Heart right ventricle (tissue), 16 donors: ENCODE measurements at regions not wholly inside any gene's neighbourhood (a gene's known extent, or its start where the extent isn't known, plus 50 kb on each side); places are given as distances from the start of the nearest gene placed in this dataset.

Source experiments
- ATAC-seq, 8 donors: fragments of 200-7000 bp; cut with Tn5 transposase; one replicate each; pipeline ENCODE4 v1.9.1; 2020; ENCODE audit warnings: mild to moderate bottlenecking in 8 of 8, moderate library complexity in 8 of 8, moderate number of reproducible peaks in 1 of 8
- DNase-seq, 2 donors: peaks; one replicate each; pipeline ENCODE4 v3.0.0-alpha.2; 2020
- H3K27ac ChIP-seq, 10 donors: fragments of 200-600 bp; sonication (generic) in 2 of 10; one replicate each; pipeline versions ENCODE4 v1.5.0 to v1.8.0; 2020 to 2022; ENCODE audit warnings: mild to moderate bottlenecking in 3 of 10
- H3K27me3 ChIP-seq, 7 donors: fragments of 200-600 bp; one replicate each; pipeline ENCODE4 v1.8.0; 2021 to 2022; ENCODE audit warnings: mild to moderate bottlenecking in 2 of 7
- H3K36me3 ChIP-seq, 9 donors: fragments of 200-600 bp; sonication (generic) in 1 of 9; one replicate each; pipeline versions ENCODE4 v1.5.0 to v1.8.0; 2020 to 2022; ENCODE audit warnings: mild to moderate bottlenecking in 2 of 9
- H3K4me1 ChIP-seq, 9 donors: fragments of 200-600 bp; sonication (generic) in 1 of 9; one replicate each; pipeline versions ENCODE4 v1.5.0 to v1.8.0; 2020 to 2022; ENCODE audit warnings: mild to moderate bottlenecking in 4 of 9
- H3K4me3 ChIP-seq, 10 donors: fragments of 200-600 bp; sonication (generic) in 2 of 10; one replicate each; pipeline versions ENCODE4 v1.5.0 to v1.8.0; 2020 to 2022; ENCODE audit warnings: mild to moderate bottlenecking in 7 of 10, moderate library complexity in 2 of 10
- H3K9me3 ChIP-seq, 11 donors: fragments of 200-600 bp in 10 of 11; sonication (generic) in 2 of 11; one replicate each; pipeline versions ENCODE4 v1.5.0 to v1.8.0; 2013 to 2022; ENCODE audit warnings: mild to moderate bottlenecking in 2 of 11, control low read depth in 1 of 11, moderate library complexity in 1 of 11
- WGBS, 2 donors: extraction: QIAGEN DNeasy Blood & Tissue Kit; methylation state at CpG; one replicate each; pipeline ENCODE4 v1.1.7; 2013; ENCODE audit warnings: inconsistent platforms in 1 of 2; 5-methylcytosine and 5-hydroxymethylcytosine counted together
- intact Hi-C, 10 donors: fragments of 100-400 bp; cut with DNase I; formaldehyde crosslinking; loops; one replicate each; pipeline versions ENCODE4 v1.11.1 to v1.14.2; 2022
- TF ChIP-seq, protein P1 (sequence below), 9 donors: fragments of 200-600 bp; sonication (generic) in 2 of 9; IDR thresholded peaks; one replicate each; pipeline versions ENCODE4 v1.5.0 to v1.8.0; 2021 to 2022; ENCODE audit warnings: antibody characterized with exemption in 9 of 9, mild to moderate bottlenecking in 5 of 9, moderate library complexity in 1 of 9
- donor health status: Arrhythmogenic right ventricular cardiomyopathy.
- donor health status: ischemic (EF 13 %, LVEDD 7.1; RV severe dilation, severe dysfunction).
- donor health status: healthy with polysubstance abuse.
- donor health status: DM: no; HTN: yes; CAD: no.
- donor health status: DM: no; HTN: no; CAD: no.
- donor health status: ischemic (EF 25% LVEDD 6.9; RV normal size, moderate dysfunction).
- donor health status: ischemic (EF 25% LVEDD 5.7; RV mildly dilated, moderate dysfunction).
- donor health status: healthy.
- donor health status: DM: yes; HTN: yes; CAD: no.
- donor health status: Ischemic cardiomyopathy.
- donor health status: ischemic (EF 35%, LVEDD 5.7; RV mildly dilated, moderate dysfunction).
- donor health status: nonischemic (EF 11% LVEDD 7.7; RV severe dilation, severe dysfunction).
- donor health status: DM: yes; HTN: yes; CAD: no.
- donor health status: PGD.
- donor health status: ischemic (EF 29% LVEDD 5.4; RV normal size, mild dysfunction).
- donor health status: nonischemic (EF 23%, LVEDD 6.1; RV moderate dilation, normal function).

DNA sequence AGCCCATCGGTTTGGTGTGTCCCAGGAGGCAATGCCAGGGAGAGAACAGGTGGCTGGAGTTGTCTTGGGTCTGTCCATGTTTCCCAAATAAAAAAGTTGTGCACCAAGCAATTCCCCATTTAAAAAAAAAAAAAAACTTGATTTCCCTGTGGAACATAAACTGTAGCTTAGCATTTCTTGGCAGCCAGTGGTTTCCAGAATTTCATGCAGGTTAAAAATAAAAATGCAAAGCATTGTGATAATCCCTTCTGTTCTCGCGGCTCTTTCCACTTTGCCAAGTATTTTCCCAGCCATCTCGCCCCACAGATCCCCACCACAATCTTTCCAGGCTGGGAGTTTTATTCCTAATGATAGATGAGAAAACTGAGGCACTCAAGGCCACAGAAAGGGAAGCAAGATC, 51.4 kb upstream of the MSX1 start:
- H3K36me3 ChIP-seq: no peaks in the 10 kb centered on the region
- H3K9me3 ChIP-seq: peaks cover 0 to 13% (median 0%) of the 10 kb centered on the region in 11 donors
- DNase-seq: no peak
- peaks cover 0 to 23% (median 6%) of the 10 kb centered on the region in 7 donors for H3K27me3 ChIP-seq
- 78 to 87% methylated on average over 4 of the region's 4 CpGs for WGBS, 2 donors
- H3K4me1 ChIP-seq: no peaks in the 10 kb centered on the region
- H3K27ac ChIP-seq: no peak overlapping the region
- intact Hi-C loops: no loop called here
- ATAC-seq: no peak
- no peak overlapping the region for H3K4me3 ChIP-seq
- TF ChIP-seq, protein P1, sequence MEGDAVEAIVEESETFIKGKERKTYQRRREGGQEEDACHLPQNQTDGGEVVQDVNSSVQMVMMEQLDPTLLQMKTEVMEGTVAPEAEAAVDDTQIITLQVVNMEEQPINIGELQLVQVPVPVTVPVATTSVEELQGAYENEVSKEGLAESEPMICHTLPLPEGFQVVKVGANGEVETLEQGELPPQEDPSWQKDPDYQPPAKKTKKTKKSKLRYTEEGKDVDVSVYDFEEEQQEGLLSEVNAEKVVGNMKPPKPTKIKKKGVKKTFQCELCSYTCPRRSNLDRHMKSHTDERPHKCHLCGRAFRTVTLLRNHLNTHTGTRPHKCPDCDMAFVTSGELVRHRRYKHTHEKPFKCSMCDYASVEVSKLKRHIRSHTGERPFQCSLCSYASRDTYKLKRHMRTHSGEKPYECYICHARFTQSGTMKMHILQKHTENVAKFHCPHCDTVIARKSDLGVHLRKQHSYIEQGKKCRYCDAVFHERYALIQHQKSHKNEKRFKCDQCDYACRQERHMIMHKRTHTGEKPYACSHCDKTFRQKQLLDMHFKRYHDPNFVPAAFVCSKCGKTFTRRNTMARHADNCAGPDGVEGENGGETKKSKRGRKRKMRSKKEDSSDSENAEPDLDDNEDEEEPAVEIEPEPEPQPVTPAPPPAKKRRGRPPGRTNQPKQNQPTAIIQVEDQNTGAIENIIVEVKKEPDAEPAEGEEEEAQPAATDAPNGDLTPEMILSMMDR (IDR thresholded peaks at IDR 0.05): no peak

GRCh38 chr4:4805887-4806286, 53.6 kb upstream of the MSX1 start:
- intact Hi-C loops: no loop called here
- peaks cover 0 to 13% (median 0%) of the 10 kb centered on the region in 11 donors for H3K9me3 ChIP-seq
- ATAC-seq (no peak), DNase-seq (no peak)
- H3K27me3 ChIP-seq: peaks cover 0 to 15% (median 0%) of the 10 kb centered on the region in 7 donors
- H3K4me3 ChIP-seq: no peak overlapping the region
- H3K36me3 ChIP-seq: no peaks in the 10 kb centered on the region
- no peak overlapping the region for H3K27ac ChIP-seq
- no peaks in the 10 kb centered on the region for H3K4me1 ChIP-seq
- TF ChIP-seq, protein P1 (IDR thresholded peaks at IDR 0.05): no peak
- 67 to 73% methylated on average over 8 of the region's 8 CpGs for WGBS, 2 donors

DNA sequence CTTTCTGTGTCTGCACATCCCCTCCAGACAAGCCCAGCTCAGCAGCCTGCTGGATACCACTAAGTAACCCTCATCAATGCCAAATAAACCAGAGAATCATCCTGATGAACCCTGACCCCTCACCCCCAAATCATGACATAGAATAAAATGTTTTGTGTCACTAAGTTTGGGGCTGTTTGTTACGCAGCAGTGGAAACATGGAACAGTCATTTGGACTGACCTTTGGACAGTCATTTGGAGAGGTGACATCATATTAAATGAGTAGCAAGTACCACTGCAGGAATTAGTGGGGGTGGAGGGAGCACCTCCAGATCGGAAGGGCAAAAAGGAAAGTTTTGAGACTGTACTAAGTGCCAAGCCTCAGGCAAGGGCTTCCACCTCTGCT, 55.6 kb upstream of the MSX1 start:
- TF ChIP-seq, protein P1 (IDR thresholded peaks at IDR 0.05): no peak
- Histone ChIP-seq H3K9me3 (no peaks in the 10 kb centered on the region), H3K27ac (no peak overlapping the region), H3K36me3 (no peaks in the 10 kb centered on the region), H3K27me3 (peaks cover 0 to 8% (median 0%) of the 10 kb centered on the region in 7 donors), H3K4me1 (no peaks in the 10 kb centered on the region), H3K4me3 (no peak overlapping the region)
- intact Hi-C loops: no loop called here
- DNase-seq: no peak
- ATAC-seq: no peak
- 87 to 89% methylated on average over 2 of the region's 2 CpGs for WGBS, 2 donors

- TF ChIP-seq, protein P1 (IDR thresholded peaks at IDR 0.05): no peak
- Histone ChIP-seq H3K27ac (no peak overlapping the region), H3K27me3 (peaks cover 0 to 8% (median 0%) of the 10 kb centered on the region in 7 donors), H3K4me1 (no peaks in the 10 kb centered on the region), H3K9me3 (no peaks in the 10 kb centered on the region), H3K4me3 (no peak overlapping the region), H3K36me3 (no peaks in the 10 kb centered on the region)
- ATAC-seq (no peak), DNase-seq (no peak)
- intact Hi-C loops: no loop called here
- 52 to 69% methylated on average over 5 of the region's 5 CpGs for WGBS, 2 donors
Observed at GRCh38 chr4:4803216-4803911, 56.1 kb upstream of the MSX1 start.
